ENCODE measurements at regions not wholly inside any gene's neighbourhood (a gene's known extent, or its start where the extent isn't known, plus 50 kb on each side); places are given as distances from the start of the nearest gene placed in this dataset.

- TF ChIP-seq, protein P1, sequence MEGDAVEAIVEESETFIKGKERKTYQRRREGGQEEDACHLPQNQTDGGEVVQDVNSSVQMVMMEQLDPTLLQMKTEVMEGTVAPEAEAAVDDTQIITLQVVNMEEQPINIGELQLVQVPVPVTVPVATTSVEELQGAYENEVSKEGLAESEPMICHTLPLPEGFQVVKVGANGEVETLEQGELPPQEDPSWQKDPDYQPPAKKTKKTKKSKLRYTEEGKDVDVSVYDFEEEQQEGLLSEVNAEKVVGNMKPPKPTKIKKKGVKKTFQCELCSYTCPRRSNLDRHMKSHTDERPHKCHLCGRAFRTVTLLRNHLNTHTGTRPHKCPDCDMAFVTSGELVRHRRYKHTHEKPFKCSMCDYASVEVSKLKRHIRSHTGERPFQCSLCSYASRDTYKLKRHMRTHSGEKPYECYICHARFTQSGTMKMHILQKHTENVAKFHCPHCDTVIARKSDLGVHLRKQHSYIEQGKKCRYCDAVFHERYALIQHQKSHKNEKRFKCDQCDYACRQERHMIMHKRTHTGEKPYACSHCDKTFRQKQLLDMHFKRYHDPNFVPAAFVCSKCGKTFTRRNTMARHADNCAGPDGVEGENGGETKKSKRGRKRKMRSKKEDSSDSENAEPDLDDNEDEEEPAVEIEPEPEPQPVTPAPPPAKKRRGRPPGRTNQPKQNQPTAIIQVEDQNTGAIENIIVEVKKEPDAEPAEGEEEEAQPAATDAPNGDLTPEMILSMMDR (IDR thresholded peaks at IDR 0.05), result no peak
- no peak for TF ChIP-seq POLR2A (IDR thresholded peaks at IDR 0.05)
Measured at GRCh38 chr5:168137265-168137664, 154.2 kb upstream of the WWC1 start.
